HT-29 (cell line): ENCODE measurements at regions not wholly inside any gene's neighbourhood (a gene's known extent, or its start where the extent isn't known, plus 50 kb on each side); places are given as distances from the start of the nearest gene placed in this dataset.

Experiments
- DNase-seq: peaks from one replicate; pipeline ENCODE4 v3.0.0-alpha.2; 2015; ENCODE audit warnings: low spot score

GRCh38 chr1:63116016-63116415 is 206.4 kb upstream of the FOXD3 start:
- no peak for DNase-seq

DNA sequence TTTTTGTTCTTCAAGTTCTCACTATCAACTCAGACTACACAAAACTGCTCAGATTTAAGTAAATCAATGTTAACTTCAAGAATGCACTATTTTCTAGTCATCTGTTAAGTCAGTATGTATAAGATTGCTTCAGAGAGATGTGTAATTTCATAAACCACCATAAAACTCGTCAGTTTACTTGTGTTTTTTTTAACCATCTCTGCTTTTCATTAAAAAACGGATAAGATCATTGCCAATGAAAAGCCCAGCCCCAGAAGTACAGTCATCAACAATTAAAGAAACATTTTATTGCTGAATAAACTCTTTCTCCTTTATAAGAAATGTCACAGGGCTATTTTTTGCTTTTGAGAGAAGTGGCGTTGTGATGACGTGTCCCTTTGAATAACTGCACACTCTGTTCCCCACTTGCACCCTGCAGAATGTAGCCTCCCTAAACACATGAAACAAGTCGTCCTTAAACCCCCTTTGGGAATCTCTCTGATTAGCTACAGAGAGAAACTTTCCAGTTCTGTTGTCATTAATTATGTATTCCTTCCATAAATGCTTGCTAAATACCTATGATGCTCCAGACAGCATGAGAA is 202.7 kb upstream of the FOXD3 start:
- DNase-seq, result no peak

GRCh38 chr1:63122079-63122478 is 200.3 kb upstream of the FOXD3 start:
- DNase-seq, result no peak

DNA sequence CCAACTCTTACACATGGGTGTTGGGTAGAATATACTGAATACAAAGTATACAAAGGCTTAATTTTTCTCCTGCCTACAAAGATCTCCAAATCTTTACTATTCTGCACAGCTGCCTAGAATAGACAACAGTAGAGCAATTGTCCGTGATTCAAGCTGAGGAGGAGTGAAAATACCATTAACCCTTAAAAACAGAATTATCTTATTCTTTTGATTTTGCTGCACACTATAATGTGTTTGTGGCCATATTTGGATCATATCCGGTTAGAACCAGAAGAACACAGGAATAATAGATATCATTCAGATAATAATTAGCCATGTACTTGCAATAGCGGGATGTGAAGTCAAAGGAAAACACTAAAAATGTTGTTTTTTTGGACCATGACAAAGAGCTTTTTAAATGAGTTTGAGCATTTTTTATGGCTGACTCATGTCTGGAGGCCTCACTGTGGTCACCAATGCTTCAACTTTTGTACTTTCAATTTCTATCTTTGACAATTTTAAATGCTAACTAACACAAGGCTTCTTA is 197.6 kb upstream of the FOXD3 start:
- DNase-seq, result no peak

DNA sequence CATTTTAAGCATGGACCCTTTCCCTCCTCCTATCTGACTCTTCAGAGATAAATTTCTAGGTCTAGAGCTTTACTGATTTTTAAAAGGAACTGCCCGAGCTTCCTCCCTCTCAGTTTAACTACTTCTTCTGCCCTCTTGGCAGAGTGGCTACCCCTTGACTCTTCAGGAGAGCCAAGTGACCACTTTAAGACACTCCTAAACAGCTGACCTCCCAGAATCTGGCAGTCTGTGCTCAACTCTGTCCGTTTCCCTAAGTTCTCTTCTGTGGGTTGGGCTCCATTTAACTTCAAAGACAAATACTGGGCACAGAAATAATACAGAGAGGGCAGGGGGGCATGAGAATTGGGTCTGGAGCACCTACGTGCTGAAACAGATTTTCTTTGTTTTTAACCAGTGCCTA is 196.3 kb upstream of the FOXD3 start:
- no peak for DNase-seq

DNA sequence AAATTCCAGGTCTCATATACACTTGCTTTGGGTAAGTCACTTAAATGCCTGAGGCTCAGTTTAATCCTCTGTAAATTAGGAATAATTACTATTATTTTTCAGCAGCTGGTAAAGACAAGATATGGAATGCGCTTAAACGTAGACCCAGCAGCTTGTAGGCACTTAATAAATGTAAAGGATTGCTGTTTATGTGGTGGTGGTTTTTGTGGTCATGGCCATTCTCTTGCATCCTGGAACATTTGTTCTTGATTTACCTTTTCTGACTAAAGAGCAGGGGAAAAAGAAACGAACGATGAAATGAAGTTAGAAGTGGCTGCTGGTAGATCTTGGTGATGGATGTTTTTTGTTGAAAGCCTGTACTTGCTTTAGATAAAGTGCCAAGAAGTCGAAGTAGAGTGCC is 195.0 kb upstream of the FOXD3 start:
- no peak for DNase-seq

- DNase-seq, result no peak
Observed at GRCh38 chr1:63128556-63128955, 193.8 kb upstream of the FOXD3 start.

DNA sequence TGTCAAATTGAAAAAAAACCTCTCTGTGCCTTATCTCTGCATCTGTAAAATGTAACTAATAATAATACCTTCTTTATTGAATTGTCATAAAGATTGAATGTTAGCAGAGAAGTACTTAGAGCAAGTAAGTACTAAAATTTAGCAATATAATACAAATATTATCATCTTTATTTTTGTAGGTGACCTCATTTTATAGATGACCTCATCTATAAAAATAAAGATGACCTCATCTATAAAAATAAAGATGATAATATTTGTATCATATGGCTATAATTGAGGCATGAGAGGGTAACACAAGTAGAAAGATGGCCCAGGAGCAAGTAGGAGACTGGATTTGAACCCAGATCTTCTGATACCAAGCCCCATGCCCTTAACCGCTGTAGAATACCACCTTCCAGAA is 193.2 kb upstream of the FOXD3 start:
- no peak for DNase-seq

- no peak for DNase-seq
Observed at GRCh38 chr1:63129855-63130254, 192.5 kb upstream of the FOXD3 start.

DNA sequence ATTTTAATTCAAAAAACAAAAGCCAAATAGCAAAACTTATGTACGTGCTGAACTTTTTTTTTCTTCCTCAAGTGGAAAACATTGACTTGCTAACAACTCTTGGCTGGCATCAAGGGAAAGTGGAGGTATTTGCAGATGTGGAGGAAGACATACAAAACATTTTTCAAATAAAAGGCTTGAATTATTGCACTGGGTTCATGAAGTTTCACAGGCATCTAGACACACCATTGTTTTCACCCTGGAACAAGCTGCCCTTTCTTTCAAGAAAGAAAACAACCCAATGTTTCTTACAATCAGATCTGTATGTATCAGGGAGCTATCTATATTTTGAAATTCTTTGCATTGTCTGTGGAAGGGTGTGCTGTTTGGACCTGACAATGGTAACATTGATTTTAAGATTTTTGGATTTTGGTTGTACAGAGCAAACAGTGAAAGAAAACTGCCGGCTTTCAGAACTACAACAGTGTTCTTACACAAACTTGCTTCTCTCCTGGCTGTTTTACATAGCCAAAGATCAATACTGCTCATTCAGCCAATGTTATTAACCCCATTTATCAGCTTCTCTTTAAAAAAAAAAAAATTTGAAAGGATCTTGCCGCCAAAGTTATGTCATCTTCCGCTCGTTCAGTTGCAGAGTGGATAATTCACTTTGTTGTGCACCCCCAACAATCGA is 187.7 kb upstream of the FOXD3 start:
- DNase-seq, result no peak

GRCh38 chr1:63135174-63135512 is 187.2 kb upstream of the FOXD3 start:
- no peak for DNase-seq

DNA sequence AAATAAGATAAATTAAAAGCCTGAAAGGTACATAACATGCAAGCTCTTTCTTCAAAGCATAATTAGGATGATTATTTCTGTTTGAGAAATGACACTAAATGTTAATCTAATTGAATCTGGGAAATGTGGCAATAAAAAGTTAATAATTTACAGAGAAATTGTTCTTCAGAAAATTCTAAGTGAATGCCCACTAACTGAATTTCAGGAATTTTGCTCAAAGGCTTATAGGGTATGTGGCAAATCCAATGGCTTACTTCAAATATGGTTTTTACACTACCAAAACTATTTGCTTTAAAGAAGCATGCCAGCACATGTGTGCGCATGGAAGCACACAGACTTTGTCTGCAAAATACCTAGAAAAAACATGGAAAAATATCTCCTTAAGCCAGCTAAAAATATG is 186.6 kb upstream of the FOXD3 start:
- DNase-seq, result no peak

DNA sequence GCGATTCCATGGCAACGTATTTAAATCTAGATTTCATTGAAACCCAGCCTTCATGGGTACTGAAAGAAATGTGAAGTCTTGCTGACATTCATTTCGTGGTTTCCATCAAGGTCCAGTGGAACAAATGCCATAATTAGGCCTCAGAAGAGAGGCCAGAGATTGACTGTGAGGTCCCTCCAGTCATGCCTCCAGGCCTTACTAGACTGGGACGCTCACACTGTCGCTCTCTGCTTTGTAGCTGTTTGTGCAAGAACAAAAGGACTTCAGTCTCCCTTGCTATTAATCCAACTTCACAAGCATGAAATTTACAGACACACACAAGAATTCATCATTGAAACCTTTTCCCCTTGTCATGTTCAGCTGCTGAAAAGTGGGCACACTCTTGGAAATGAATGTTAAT is 180.4 kb upstream of the FOXD3 start:
- no peak for DNase-seq

DNA sequence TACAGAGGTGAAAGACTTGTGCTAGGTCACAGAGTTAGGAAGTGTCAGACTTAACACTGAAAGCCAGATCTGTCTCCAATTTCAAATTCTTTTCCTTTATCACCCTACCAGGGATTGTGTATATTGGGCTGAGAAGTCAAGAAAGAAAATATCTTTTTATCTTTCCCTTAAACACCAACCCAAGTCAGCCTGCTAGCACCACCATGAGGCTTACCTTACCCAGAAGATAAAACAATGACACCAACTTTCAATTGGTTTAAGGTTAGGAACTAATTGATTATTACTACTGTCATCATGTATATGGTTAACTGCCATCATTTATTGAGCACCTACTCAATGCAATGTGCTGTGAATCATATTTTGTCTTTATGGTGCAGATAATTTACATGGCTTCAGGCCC is 178.9 kb upstream of the FOXD3 start:
- DNase-seq, result no peak

GRCh38 chr1:63147783-63148182 is 174.6 kb upstream of the FOXD3 start:
- DNase-seq, result no peak

- DNase-seq, result peak; percentile 54
Observed at GRCh38 chr1:63148825-63149645, 173.3 kb upstream of the FOXD3 start.

DNA sequence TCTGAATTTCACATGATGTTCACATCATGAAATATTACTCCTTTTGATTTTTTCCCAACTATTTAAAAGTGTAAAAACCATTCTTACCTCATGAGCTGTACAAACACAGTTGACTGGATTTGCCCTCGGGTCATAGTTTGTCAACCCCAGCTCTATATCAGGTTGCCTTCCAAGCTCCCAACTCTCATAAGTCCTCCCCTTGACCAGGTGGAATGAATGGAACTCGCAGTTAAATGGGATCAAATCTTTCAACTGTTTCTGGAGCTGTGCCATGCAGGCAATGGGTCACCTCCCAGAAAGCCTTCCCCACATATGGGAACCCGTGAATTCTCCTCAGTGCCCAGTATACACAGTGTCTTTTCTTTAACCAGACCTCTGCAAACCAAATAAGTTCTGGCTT is 169.8 kb upstream of the FOXD3 start:
- DNase-seq, result no peak

GRCh38 chr1:63155437-63155836 is 166.9 kb upstream of the FOXD3 start:
- no peak for DNase-seq

GRCh38 chr1:63157085-63157484 is 165.3 kb upstream of the FOXD3 start:
- DNase-seq, result no peak

DNA sequence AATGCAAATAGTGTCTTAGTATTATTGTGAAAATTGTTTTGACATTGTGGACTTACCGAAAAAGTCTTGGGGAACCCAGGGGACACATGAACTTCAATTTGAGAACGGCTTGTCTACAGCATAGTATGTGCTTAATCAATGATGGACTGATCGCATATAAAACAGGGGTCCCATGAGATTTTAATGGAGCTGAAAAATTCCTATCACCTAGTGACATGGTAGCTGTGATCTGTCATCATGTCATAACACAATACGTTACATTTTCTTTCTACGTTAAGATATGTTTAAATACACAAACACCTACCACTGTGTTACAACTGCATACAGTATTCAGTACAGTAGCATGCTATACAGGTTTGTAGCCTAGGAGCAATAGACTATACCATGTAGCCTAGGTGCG is 153.3 kb upstream of the FOXD3 start:
- no peak for DNase-seq

- no peak for DNase-seq
Observed at GRCh38 chr1:63173161-63173560, 149.2 kb upstream of the FOXD3 start.

DNA sequence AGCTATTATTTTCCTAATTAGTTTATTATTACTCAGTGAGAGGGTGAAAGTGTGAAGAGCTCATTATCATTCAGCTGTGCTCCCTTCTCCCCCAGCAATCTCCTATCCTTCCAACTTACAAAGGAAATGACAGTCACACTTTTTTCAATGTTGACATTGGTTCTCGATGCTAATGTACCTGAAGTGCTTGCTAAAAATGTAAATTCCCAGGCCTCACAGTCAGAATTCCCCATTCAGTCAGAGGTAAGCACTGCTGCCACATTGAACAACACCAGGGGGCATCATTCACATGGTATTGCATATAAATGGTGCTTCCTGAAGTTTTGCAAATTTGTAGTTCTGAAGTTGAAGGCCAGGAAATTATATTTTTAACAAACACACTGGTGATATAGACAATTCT is 132.7 kb upstream of the FOXD3 start:
- DNase-seq, result no peak

DNA sequence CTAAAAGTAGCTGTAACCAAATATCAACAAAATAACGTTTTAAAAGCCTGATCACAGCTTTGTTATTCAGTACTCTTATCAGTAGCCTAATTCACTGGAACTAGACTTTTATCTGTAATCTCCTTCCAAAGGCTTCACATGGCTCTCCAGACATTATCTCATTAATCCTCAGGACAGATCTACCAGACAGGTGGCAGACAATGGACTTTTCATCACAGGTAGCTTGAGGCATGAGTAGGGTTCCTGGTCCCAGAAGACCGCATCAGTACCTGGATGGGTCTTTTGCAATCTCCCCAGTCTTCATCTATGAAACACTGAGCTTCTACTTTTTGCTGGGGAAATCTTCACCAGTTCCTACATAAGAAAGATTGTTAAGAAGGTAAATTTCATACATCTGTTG is 132.2 kb upstream of the FOXD3 start:
- no peak for DNase-seq
